GM21619 (cell line): ENCODE measurements at regions not wholly inside any gene's neighbourhood (a gene's known extent, or its start where the extent isn't known, plus 50 kb on each side); places are given as distances from the start of the nearest gene placed in this dataset.

Source experiments
- ATAC-seq: cut with Tn5 transposase; IDR thresholded peaks from one replicate; pipeline ENCODE4 v1.9.1; 2021; ENCODE audit not compliant: unreplicated experiment

DNA sequence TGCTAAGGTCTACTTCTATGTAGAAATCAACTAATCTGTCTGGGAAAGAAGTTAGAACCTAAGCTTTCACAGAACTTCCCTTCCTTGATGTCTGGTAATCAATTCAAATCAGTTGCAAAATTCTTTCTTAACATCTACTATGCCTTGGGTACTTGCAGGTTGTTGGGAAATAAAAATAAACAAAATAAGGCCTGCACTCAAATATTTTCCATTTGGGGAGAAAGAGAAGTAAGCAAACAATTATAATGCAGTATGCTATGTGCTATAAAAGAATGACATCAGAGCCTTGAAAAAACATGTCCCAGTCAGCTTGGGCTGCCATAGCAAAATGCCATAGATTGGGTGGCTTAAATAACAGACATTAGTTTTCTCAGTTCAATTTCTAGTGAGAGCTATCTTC is 425.9 kb upstream of the DCN start:
- no peak for ATAC-seq

DNA sequence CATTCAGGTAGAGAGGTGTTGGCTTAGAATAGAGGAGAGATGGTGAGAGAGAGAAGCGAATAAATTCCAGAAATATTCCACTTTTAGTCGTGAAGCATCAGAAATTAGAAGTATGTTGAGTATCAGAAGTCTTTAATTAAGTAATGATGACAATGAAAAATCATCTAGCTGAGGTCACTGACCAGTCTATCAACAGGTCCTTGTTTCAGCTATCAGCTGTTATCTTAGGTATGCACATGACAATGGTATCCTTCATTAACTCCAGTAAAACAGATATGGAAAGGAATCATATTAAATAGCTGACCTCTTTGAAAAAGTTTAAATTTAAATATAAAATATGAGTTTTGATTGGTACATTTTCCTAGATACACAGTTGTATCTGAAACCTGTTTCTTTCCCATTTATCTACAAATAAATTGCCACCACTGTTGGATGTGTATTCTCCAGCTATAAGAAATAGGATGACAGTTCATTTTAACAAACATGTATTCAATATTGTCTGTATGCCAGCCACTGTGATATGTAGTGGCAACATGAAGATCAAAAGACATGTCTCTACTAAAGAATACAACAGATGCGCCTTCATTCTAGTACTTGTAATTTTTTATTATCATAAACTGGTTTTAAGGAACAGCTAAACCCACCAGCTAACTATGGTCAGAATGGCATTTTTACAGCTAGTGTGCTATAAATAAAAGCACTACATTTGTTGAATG is 424.2 kb upstream of the DCN start:
- ATAC-seq, result no peak

DNA sequence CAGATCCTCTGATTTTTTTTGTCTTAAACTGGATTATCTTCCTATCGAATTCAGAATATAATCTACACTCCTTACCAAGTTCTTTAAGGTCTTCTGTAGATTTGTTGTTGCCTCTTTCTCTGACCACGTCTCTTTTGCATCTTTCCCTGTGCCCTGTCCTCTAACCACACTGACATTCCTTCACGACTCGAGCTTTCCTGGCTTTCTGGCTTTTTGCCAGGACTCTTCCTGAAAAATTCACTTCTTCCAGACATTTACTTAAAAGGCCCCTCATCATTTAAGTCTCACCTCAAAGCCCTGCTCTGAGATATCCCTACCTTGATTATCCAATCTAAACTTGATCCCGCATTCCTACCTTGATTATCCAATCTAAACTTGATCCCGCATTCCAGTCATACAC is 422.3 kb upstream of the DCN start:
- no peak for ATAC-seq

GRCh38 chr12:91603060-91603459 is 420.4 kb upstream of the DCN start:
- no peak for ATAC-seq

DNA sequence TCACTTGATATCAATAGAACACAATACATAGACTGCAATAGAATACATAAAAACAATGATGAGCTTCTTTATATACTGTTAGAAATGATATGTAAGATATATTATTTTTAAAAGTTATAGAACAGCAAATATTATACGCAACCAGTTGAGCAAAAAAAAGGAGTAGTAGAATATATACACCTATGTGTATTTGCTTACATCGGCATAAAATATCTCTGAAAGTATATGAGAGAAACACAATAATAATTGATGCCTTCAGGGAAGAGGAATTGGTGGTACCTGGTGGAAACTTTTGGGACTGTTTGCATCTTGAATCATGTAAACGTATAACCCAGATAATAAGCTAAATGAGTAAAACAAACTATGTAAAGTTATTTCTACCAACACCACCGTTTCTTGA is 418.4 kb upstream of the DCN start:
- ATAC-seq, result no peak

GRCh38 chr12:91594715-91595114 is 412.1 kb upstream of the DCN start:
- no peak for ATAC-seq

- ATAC-seq, result no peak
These were observed 409.0 kb upstream of the DCN start for GRCh38 chr12:91591639-91591987.

- no peak for ATAC-seq
These were observed 408.5 kb upstream of the DCN start for GRCh38 chr12:91590966-91591638.

DNA sequence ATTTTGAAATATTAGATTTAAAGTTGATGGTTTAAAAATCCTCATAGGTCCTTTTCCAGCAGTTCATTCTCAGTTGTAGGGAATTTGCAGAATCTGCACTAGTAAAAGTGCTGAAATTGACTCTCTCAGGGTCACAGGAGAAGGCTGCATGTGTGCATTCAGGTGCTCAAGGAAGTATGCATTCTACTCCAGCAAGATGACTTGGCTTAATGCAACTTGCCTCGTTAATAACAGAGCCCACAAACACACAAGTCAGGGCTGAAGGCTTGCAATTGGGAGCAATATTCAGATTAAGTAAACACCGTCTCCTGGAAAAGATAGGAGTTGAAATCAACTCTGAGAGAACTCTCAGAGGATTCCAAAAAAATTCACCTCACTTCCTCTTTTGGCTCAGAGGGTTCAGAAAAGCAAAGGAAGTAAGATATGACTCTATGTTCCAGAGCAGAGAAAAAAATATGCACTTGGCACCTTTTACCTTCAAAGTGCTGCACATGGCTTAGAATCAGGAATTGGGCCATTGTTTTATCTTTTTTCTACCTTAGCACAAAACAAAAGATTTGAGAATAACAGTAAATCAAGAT is 406.3 kb upstream of the DCN start:
- no peak for ATAC-seq

- ATAC-seq, result no peak
These were observed 403.4 kb upstream of the DCN start for GRCh38 chr12:91586015-91586414.

DNA sequence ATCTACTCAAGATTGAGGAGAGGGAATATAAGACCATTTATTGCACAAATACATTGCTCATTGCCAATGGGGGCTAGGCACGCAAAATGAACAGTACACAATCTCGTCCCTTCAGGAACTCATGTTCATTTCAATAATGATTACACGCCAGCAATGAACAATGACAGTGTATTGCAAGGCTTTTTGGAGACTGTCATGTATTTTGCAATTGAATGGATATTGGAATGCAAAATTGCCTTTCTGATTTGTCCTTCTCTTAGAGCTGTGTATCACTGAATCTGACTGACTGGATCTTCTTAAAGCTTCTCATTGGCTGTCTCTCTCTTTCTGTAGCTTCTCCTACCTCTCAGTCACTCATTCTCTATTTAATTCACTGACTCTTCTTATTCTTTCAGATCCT is 400.2 kb upstream of the DCN start:
- no peak for ATAC-seq

DNA sequence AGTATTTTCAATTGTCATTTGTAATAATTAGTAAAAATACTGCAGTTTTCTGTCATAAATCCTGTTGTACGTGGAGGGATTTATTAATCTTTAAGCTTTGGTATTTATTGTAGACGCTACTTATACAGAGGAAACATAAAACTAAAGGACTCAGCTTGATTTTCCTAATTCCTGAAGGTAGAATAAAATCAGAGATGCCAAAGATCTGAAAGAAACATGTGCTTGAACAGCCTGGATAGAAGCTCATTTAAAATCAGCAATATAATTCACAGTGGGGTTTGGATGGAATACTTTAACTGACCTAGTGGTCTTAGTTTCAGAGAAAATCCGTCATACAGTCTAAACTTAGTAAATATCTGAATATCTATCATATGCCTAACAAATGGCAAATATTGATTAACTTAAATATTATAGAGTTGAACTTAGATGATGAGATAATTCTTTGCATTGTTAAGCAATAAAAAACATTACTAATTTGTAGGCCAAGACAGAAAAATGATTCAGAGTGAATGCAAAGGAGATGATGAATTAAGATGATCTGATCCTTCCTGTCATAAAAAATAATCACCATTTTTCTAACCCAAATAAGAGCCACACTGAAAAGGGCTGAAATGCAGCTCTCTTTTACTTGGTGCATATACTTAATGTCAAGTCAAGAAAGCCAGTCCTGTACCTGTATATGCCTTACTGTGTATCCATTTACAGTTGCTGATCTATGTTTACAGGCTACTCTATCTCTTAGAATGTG is 397.1 kb upstream of the DCN start:
- no peak for ATAC-seq

DNA sequence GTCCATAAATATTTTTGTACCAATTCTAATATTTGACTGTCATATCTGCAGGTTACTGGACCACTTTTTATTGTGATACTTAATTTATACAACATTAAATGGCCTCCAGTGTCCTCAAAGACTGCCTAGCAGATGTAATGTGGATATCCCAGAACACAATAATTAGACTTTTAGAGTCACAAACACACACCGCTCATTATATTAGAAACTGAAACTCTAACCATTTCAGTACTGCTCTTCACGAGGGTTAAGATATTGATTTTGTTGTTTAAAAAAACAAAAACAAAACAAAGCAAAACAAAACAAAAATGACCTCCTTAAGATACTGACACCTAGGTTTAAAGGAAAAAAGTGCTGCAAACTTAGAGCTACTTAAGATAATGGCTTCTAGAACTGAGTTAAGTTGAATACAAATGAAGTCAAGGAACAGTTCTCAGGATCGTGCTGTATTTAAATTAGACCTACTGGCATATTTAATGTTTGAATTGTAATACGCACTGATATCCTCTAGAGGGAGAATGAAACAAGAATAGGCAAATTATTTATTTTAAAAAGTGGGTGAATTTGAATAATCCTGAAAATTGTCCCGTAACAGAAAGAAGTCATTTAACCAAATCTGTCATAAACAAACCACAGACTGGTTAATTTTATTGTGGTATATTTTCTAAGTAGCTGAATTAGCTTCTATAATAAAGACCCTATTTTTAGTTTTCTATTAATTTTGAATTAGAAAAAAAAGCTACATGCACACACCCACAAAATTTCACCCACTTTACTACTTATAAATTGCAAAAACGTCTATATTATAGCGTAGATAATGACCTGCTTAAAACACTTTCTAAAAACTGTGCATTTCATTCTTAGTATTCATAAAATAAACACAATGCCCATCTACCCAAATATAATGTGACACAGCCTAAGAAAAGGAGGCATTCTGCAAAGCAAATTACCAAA is 395.2 kb upstream of the DCN start:
- peak; percentile 72 for ATAC-seq

DNA sequence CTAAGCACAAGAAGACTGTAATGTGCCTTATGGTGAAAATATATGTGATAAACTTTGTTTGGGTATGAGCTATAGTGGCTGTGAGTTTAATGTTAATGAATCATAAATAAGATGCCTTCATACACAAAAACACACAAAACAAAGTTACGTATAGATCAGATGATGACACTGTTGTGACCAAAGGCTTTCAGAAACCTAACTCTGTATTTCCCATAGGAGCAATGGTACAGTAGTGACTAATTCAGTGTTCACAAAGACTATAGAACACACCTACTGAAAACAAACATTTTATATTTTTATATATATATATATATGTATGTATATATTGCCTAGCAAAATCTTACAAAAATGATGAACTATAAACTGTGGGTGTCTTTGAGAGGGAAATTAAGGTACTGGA is 393.8 kb upstream of the DCN start:
- ATAC-seq, result no peak

- ATAC-seq, result no peak
These were observed 393.0 kb upstream of the DCN start for GRCh38 chr12:91575630-91576029.

DNA sequence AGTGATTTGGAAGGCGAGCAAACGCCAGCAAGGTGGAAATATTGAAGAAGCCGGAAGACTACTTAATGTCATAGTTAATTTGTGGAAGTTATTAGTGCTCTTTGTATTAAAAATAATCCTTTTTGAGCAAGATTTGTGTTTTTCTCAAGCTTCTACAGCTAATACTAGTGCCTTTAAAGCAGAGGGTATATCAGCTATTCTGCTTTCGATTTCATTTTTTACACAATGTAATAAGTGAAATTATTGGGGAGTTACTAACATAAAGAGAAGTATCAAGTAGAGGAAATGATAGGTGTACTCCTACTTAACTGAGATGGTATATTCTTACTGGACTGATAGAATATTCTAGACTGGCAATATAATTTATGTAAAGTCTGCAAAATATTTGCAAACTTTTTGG is 392.4 kb upstream of the DCN start:
- ATAC-seq, result no peak

DNA sequence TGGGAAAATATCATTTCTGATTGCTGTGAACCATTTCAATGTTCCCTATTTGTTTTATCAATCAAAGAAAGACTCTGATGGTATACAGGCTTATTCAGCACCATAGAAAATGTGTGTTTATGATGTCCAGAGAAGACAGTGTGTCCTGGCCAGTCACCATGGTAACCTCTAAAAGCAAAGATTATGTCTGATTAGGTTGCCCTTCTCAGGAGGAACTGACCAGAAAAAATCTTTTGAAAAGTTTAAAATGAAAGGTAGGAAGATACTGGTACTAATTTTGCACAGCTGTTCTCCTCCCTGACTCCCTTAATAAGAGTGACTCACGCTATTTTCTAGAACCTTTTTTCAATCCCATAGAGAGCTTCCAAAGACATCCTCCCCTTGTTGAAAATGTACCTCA is 391.8 kb upstream of the DCN start:
- no peak for ATAC-seq

DNA sequence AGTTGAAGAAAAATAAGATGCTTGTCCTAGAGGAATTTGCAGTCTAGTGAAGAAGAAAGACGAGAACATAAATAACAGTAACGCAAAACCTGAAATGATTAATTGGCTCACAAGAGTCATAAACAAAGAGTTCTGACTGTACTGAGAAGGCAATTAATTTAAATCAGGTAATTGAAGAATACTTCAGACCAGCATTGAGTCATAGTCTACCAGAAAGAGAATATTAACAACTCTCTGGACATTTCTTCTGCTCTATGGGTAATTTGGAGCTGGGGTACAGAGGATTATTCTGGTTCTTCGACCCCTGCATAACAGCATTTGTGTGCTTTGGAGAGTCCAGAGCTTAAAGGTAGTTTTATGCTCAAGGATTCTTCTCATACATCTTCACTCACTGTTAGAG is 390.3 kb upstream of the DCN start:
- no peak for ATAC-seq

- no peak for ATAC-seq
These were observed 384.5 kb upstream of the DCN start for GRCh38 chr12:91567100-91567485.

DNA sequence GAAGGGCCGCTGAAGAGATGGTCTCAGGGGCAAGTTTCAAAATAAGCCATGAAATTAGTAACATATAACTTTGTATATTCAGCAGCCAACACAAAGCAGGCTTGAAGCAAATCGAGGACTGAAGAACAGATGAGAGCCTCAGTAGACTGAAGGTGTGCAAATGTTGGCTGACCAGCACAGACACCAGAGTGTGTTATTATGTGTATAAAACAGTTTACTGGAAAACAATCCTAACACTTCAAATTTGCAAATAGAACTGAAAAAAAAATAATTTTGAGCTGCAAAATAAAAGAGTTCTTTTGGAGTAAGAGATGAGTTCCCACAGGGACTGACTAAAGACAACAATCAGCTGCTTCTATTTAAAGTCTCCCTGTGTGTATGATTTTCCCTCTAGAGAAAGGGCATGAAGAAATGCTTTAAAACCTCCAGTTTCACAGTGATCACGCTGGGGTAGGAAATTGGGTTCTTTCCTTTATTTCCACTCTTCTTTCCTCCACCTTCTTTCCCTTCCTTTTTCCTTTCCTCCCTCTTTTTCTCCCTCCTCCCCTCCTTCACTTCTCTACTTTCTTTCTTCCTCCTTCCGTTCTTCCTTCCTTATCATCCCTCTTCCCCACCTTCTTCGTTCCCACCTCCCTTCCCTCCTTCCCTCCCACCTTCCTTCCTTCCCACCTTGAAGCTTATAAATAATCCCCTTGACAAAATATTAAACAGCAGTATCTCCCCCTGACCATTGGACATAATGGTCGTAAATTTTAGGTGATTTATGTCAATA is 383.9 kb upstream of the DCN start:
- no peak for ATAC-seq
